ENCODE measurements at regions not wholly inside any gene's neighbourhood (a gene's known extent, or its start where the extent isn't known, plus 50 kb on each side); places are given as distances from the start of the nearest gene placed in this dataset.
"Not testable (repeated sequence)": the region's sequence is repeated elsewhere in the genome, so short reads cannot be mapped to it uniquely, and the experiment has no call there.

GRCh38 chr22:49012712-49013395 is 814.8 kb downstream of the BRD1 start:
- no peak for DNase-seq (ENCODE audit: low read depth)

- no peak for DNase-seq (ENCODE audit: low read depth)
Measured at GRCh38 chr22:49011769-49012648, 815.7 kb downstream of the BRD1 start.

- DNase-seq (ENCODE audit: low read depth): no peak
Measured at GRCh38 chr22:49011379-49011768, 816.3 kb downstream of the BRD1 start.

- no peak for DNase-seq (ENCODE audit: low read depth)
Measured at GRCh38 chr22:49010901-49011300, 816.8 kb downstream of the BRD1 start.

- DNase-seq (ENCODE audit: low read depth): no peak
Measured at GRCh38 chr22:49010070-49010863, 817.4 kb downstream of the BRD1 start.

- DNase-seq (ENCODE audit: low read depth): no peak
Measured at GRCh38 chr22:49009359-49010063, 818.2 kb downstream of the BRD1 start.

GRCh38 chr22:49008682-49009235 is 818.9 kb downstream of the BRD1 start:
- DNase-seq (ENCODE audit: low read depth): no peak

GRCh38 chr22:49007013-49007653 is 820.5 kb downstream of the BRD1 start:
- DNase-seq (ENCODE audit: low read depth): no peak

GRCh38 chr22:49006207-49007012 is 821.3 kb downstream of the BRD1 start:
- no peak for DNase-seq (ENCODE audit: low read depth)

GRCh38 chr22:49005557-49005956 is 822.1 kb downstream of the BRD1 start:
- DNase-seq (ENCODE audit: low read depth): no peak

GRCh38 chr22:49004484-49005399 is 822.9 kb downstream of the BRD1 start:
- no peak for DNase-seq (ENCODE audit: low read depth)

GRCh38 chr22:48997605-48998004 is 830.1 kb downstream of the BRD1 start:
- DNase-seq (ENCODE audit: low read depth): not testable (repeated sequence)

GRCh38 chr22:48993655-48994054 is 834.0 kb downstream of the BRD1 start:
- no peak for DNase-seq (ENCODE audit: low read depth)

- no peak for DNase-seq (ENCODE audit: low read depth)
Measured at GRCh38 chr22:48984639-48985038, 843.0 kb downstream of the BRD1 start.

GRCh38 chr22:48982321-48982905 is 845.3 kb downstream of the BRD1 start:
- DNase-seq (ENCODE audit: low read depth): no peak

GRCh38 chr22:48981371-48982061 is 846.2 kb downstream of the BRD1 start:
- DNase-seq (ENCODE audit: low read depth): no peak

- DNase-seq (ENCODE audit: low read depth): no peak
Measured at GRCh38 chr22:48980918-48981317, 846.8 kb downstream of the BRD1 start.

- no peak for DNase-seq (ENCODE audit: low read depth)
Measured at GRCh38 chr22:48980409-48980808, 847.3 kb downstream of the BRD1 start.

All from activated T-helper 1 cell treated with Interleukin-2 at 50 U/mL for 16 hours (primary cell).